Astrocyte (in vitro differentiated cells and primary cell): ENCODE measurements at regions not wholly inside any gene's neighbourhood (a gene's known extent, or its start where the extent isn't known, plus 50 kb on each side); places are given as distances from the start of the nearest gene placed in this dataset.

Source experiments
- DNase-seq: peaks from one replicate; pipeline ENCODE4 v3.0.0-alpha.2; 2010; ENCODE audit warnings: low read depth
- FAIRE-seq: peaks from 2 replicates; lab custom pipeline; 2011; peaks lifted over from hg19 to GRCh38; lab: Jason Lieb, UNC
- H2AFZ ChIP-seq: 2 replicates; pipeline ENCODE4 v1.6.0; 2012; ENCODE audit warnings: low read depth, low read length, inconsistent platforms
- H3K27ac ChIP-seq: 2 replicates; pipeline ENCODE4 v1.5.1; 2011; ENCODE audit warnings: low read depth, low read length, inconsistent platforms
- H3K27me3 ChIP-seq: 2 replicates; pipeline ENCODE4 v1.6.0; 2011; ENCODE audit warnings: low read length, inconsistent platforms; ENCODE audit not compliant: insufficient read depth
- H3K36me3 ChIP-seq: 2 replicates; pipeline ENCODE4 v1.5.1; 2011; ENCODE audit warnings: low read length, inconsistent platforms; ENCODE audit not compliant: insufficient read depth
- H3K4me1 ChIP-seq: 2 replicates; pipeline ENCODE4 v1.5.1; 2011; ENCODE audit warnings: low read length, inconsistent platforms; ENCODE audit not compliant: insufficient read depth
- H3K4me2 ChIP-seq: 2 replicates; pipeline ENCODE4 v1.6.0; 2012; ENCODE audit warnings: low read length, inconsistent platforms
- H3K4me3 ChIP-seq: 2 replicates; pipeline ENCODE4 v1.5.1; 2011; ENCODE audit warnings: low read depth, mild to moderate bottlenecking, low read length, inconsistent platforms; ENCODE audit not compliant: insufficient read depth
- H3K79me2 ChIP-seq: 2 replicates; pipeline ENCODE4 v1.6.0; 2012; ENCODE audit warnings: mild to moderate bottlenecking, low read length, inconsistent platforms; ENCODE audit not compliant: insufficient read depth
- H3K9ac ChIP-seq: 2 replicates; pipeline ENCODE4 v1.6.0; 2012; ENCODE audit warnings: mild to moderate bottlenecking, low read length, inconsistent platforms
- H3K9me3 ChIP-seq: 2 replicates; pipeline ENCODE4 v1.5.1; 2012; ENCODE audit warnings: low read depth, mild to moderate bottlenecking, low read length, inconsistent platforms; ENCODE audit not compliant: insufficient read depth
- H4K20me1 ChIP-seq: 2 replicates; pipeline ENCODE4 v1.6.0; 2012; ENCODE audit warnings: low read length, inconsistent platforms; ENCODE audit not compliant: insufficient read depth
- H3K27ac Mint-ChIP-seq: one replicate; pipeline ENCODE4 v1.8.0; 2021; ENCODE audit warnings: mild to moderate bottlenecking, mixed read lengths; ENCODE audit not compliant: unreplicated experiment
- H3K27me3 Mint-ChIP-seq: one replicate; pipeline ENCODE4 v1.8.0; 2021; ENCODE audit warnings: low read depth, mixed read lengths; ENCODE audit not compliant: unreplicated experiment
- H3K36me3 Mint-ChIP-seq: one replicate; pipeline ENCODE4 v1.8.0; 2021; ENCODE audit warnings: low read depth, mixed read lengths; ENCODE audit not compliant: unreplicated experiment
- H3K4me1 Mint-ChIP-seq: one replicate; pipeline ENCODE4 v1.8.0; 2021; ENCODE audit warnings: low read depth, mixed read lengths; ENCODE audit not compliant: unreplicated experiment
- H3K4me3 Mint-ChIP-seq: one replicate; pipeline ENCODE4 v1.8.0; 2021; ENCODE audit warnings: mild to moderate bottlenecking, moderate library complexity, mixed read lengths; ENCODE audit not compliant: unreplicated experiment
- H3K9me3 Mint-ChIP-seq: one replicate; pipeline ENCODE4 v1.8.0; 2021; ENCODE audit warnings: mild to moderate bottlenecking, mixed read lengths; ENCODE audit not compliant: unreplicated experiment
- CTCF ChIP-seq: IDR thresholded peaks from 2 replicates; pipeline ENCODE4 v1.5.1; 2011; ENCODE audit warnings: low read depth, mild to moderate bottlenecking, inconsistent platforms, low read length, moderate library complexity; ENCODE audit not compliant: insufficient read depth
- EZH2 ChIP-seq: IDR thresholded peaks from 2 replicates; pipeline ENCODE4 v1.6.1; 2012; ENCODE audit warnings: mild to moderate bottlenecking, low read length, inconsistent platforms; ENCODE audit not compliant: insufficient read depth

DNA sequence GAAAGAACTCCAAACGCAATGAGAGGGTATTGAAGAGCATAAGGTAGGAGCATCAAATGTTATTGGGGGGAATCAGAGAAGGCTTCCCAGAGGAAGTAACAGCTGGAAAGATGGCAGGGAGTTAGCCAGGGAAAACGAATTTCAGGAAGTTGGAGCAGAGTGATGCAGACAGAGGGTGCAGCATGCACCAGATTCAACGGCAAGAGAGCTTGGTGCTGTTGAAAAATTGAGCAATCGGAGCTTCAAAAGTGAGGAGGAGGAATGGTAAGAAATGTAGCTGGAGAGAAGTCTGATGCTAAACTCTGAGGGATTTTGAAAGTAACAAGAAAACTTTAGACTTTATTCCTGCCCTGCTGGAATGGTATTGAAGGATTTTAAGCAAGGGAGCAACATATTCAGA is 541.0 kb upstream of the LMCD1 start:
- H3K4me1 ChIP-seq, result no peaks in the 10 kb centered on the region
- peaks cover 7% of the 10 kb centered on the region for H3K27me3 Mint-ChIP-seq
- no peak for FAIRE-seq
- H3K79me2 ChIP-seq, result no peaks in the 10 kb centered on the region
- H4K20me1 ChIP-seq, result no peaks in the 10 kb centered on the region
- no peak for DNase-seq
- H3K9ac ChIP-seq, result no peak overlapping the region
- H3K4me3 ChIP-seq, result no peak overlapping the region
- no peaks in the 10 kb centered on the region for H3K9me3 Mint-ChIP-seq
- H2AFZ ChIP-seq, result no peak overlapping the region
- no peak overlapping the region for H3K27ac Mint-ChIP-seq
- H3K4me3 Mint-ChIP-seq, result no peak overlapping the region
- TF ChIP-seq CTCF (no peak), EZH2 (no peak)
- H3K27ac ChIP-seq, result no peak overlapping the region
- H3K9me3 ChIP-seq, result no peaks in the 10 kb centered on the region
- H3K36me3 Mint-ChIP-seq, result no peaks in the 10 kb centered on the region
- H3K4me2 ChIP-seq, result no peak overlapping the region
- no peaks in the 10 kb centered on the region for H3K27me3 ChIP-seq
- no peaks in the 10 kb centered on the region for H3K4me1 Mint-ChIP-seq
- H3K36me3 ChIP-seq, result no peaks in the 10 kb centered on the region

- FAIRE-seq, result no peak
- Histone ChIP-seq H3K9ac (no peak overlapping the region), H3K9me3 (no peaks in the 10 kb centered on the region), H3K36me3 (no peaks in the 10 kb centered on the region), H3K27me3 (no peaks in the 10 kb centered on the region), H3K4me3 (no peak overlapping the region), H3K4me1 (no peaks in the 10 kb centered on the region), H3K4me2 (no peak overlapping the region), H3K79me2 (no peaks in the 10 kb centered on the region), H4K20me1 (no peaks in the 10 kb centered on the region), H3K27ac (no peak overlapping the region), H2AFZ (no peak overlapping the region)
- Mint-ChIP-seq H3K4me1 (no peaks in the 10 kb centered on the region), H3K36me3 (no peaks in the 10 kb centered on the region), H3K27me3 (peaks cover 7% of the 10 kb centered on the region), H3K4me3 (no peak overlapping the region), H3K27ac (no peak overlapping the region), H3K9me3 (no peaks in the 10 kb centered on the region)
- no peak for TF ChIP-seq EZH2
- DNase-seq, result no peak
These were observed 539.3 kb upstream of the LMCD1 start for GRCh38 chr3:7962301-7962700.

DNA sequence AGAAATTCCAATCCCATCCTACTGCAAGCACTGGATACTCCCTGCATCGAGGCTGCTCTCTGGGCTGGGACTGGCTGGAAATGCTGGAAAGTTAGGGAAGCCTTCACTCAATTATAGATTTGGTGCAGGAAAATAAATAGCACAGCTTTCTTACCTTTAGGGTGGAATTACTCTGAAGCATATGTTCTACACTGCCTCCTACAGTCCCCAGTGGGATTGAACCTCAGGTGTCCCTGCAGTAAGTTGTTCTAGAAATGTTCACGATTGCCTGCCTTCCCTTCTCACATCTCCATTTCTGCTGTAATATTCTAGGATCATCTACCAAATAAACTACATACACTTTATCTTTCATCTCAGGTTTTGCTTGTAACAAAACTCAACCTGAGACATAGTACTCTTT is 536.7 kb upstream of the LMCD1 start:
- H3K4me3 ChIP-seq, result no peak overlapping the region
- Mint-ChIP-seq H3K27me3 (peaks cover 7% of the 10 kb centered on the region), H3K4me3 (no peak overlapping the region), H3K36me3 (no peaks in the 10 kb centered on the region), H3K4me1 (no peaks in the 10 kb centered on the region), H3K9me3 (no peaks in the 10 kb centered on the region), H3K27ac (no peak overlapping the region)
- H3K27ac ChIP-seq, result no peak overlapping the region
- H2AFZ ChIP-seq, result no peak overlapping the region
- H3K9me3 ChIP-seq, result no peaks in the 10 kb centered on the region
- no peaks in the 10 kb centered on the region for H4K20me1 ChIP-seq
- DNase-seq (no peak), FAIRE-seq (no peak)
- H3K4me1 ChIP-seq, result no peaks in the 10 kb centered on the region
- no peaks in the 10 kb centered on the region for H3K36me3 ChIP-seq
- H3K79me2 ChIP-seq, result no peaks in the 10 kb centered on the region
- TF ChIP-seq CTCF (no peak), EZH2 (no peak)
- H3K27me3 ChIP-seq, result no peaks in the 10 kb centered on the region
- H3K9ac ChIP-seq, result no peak overlapping the region
- H3K4me2 ChIP-seq, result no peak overlapping the region
